Activated CD4-positive, alpha-beta T cell treated with anti-CD3 and anti-CD28 coated beads, Interleukin-2, amount 10 ng/mL, durations not matched to agents 7 days and 5 days (primary cell): ENCODE measurements at regions not wholly inside any gene's neighbourhood (a gene's known extent, or its start where the extent isn't known, plus 50 kb on each side); places are given as distances from the start of the nearest gene placed in this dataset.
"Not testable (repeated sequence)": the region's sequence is repeated elsewhere in the genome, so short reads cannot be mapped to it uniquely, and the experiment has no call there.

Experiments
- CTCF ChIA-PET: fragments of 350-600 bp; sonication (Branson Sonifier 250); formaldehyde crosslinking; loops from one replicate; lab custom pipeline; 2021; ENCODE audit warnings: antibody characterized with exemption; lab: Charles Lee
- POLR2A ChIA-PET: fragments of 350-600 bp; sonication (Branson Sonifier 250); formaldehyde crosslinking; loops from one replicate; lab custom pipeline; 2021; ENCODE audit warnings: antibody characterized with exemption; lab: Charles Lee
- DNase-seq: peaks from one replicate; pipeline ENCODE4 v3.0.0-alpha.2; 2020
- H3K27ac Mint-ChIP-seq: one replicate; pipeline ENCODE4 v1.8.0; 2021; ENCODE audit warnings: mild to moderate bottlenecking, moderate library complexity, mixed read lengths
- H3K27me3 Mint-ChIP-seq: one replicate; pipeline ENCODE4 v1.8.0; 2021; ENCODE audit warnings: mixed read lengths
- H3K36me3 Mint-ChIP-seq: one replicate; pipeline ENCODE4 v1.8.0; 2021; ENCODE audit warnings: low read depth, mixed read lengths
- H3K4me1 Mint-ChIP-seq: one replicate; pipeline ENCODE4 v1.8.0; 2021; ENCODE audit warnings: mixed read lengths
- H3K4me3 Mint-ChIP-seq: one replicate; pipeline ENCODE4 v1.8.0; 2021; ENCODE audit warnings: mild to moderate bottlenecking, moderate library complexity, mixed read lengths
- H3K9me3 Mint-ChIP-seq: one replicate; pipeline ENCODE4 v1.8.0; 2021; ENCODE audit warnings: mixed read lengths

- no peak for DNase-seq
- Mint-ChIP-seq H3K4me1 (peaks cover 15% of the 10 kb centered on the region), H3K27ac (no peak overlapping the region), H3K36me3 (no peaks in the 10 kb centered on the region), H3K27me3 (no peaks in the 10 kb centered on the region), H3K4me3 (no peak overlapping the region), H3K9me3 (no peaks in the 10 kb centered on the region)
- POLR2A ChIA-PET = no interaction called here
- CTCF ChIA-PET = interaction anchor here (1.7 kb wide), 1 partner anchor 11 kb away, joined by 3 read pairs; no protein-coding TSS in a partner anchor
Observed at GRCh38 chrX:42396136-42396535, 381.8 kb downstream of the PPP1R2C start.

- Mint-ChIP-seq H3K4me1 (no peaks in the 10 kb centered on the region), H3K36me3 (no peaks in the 10 kb centered on the region), H3K4me3 (no peak overlapping the region), H3K27ac (no peak overlapping the region), H3K9me3 (no peaks in the 10 kb centered on the region), H3K27me3 (no peaks in the 10 kb centered on the region)
- ChIA-PET POLR2A (no interaction called here), CTCF (interaction anchor here (1.6 kb wide), 1 partner anchor 9 kb away, joined by 3 read pairs; no protein-coding TSS in a partner anchor)
- no peak for DNase-seq
Observed at GRCh38 chrX:42392846-42393245, 385.1 kb downstream of the PPP1R2C start.

- no peaks in the 10 kb centered on the region for H3K9me3 Mint-ChIP-seq
- H3K36me3 Mint-ChIP-seq = no peaks in the 10 kb centered on the region
- H3K27ac Mint-ChIP-seq = no peak overlapping the region
- CTCF ChIA-PET = no interaction called here
- H3K27me3 Mint-ChIP-seq = no peaks in the 10 kb centered on the region
- no peak for DNase-seq
- H3K4me3 Mint-ChIP-seq = no peak overlapping the region
- POLR2A ChIA-PET = no interaction called here
- no peaks in the 10 kb centered on the region for H3K4me1 Mint-ChIP-seq
Observed at GRCh38 chrX:42386681-42387080, 391.3 kb downstream of the PPP1R2C start.

- no peak for DNase-seq
- CTCF ChIA-PET = interaction anchor here (0.8 to 1.4 kb wide), 3 partner anchors 10 to 29 kb away, joined by 3 to 5 read pairs (median 3); no protein-coding TSS in a partner anchor
- no peak overlapping the region for H3K27ac Mint-ChIP-seq
- no peaks in the 10 kb centered on the region for H3K4me1 Mint-ChIP-seq
- H3K27me3 Mint-ChIP-seq = no peaks in the 10 kb centered on the region
- no peaks in the 10 kb centered on the region for H3K36me3 Mint-ChIP-seq
- no peaks in the 10 kb centered on the region for H3K9me3 Mint-ChIP-seq
- POLR2A ChIA-PET = no interaction called here
- H3K4me3 Mint-ChIP-seq = no peak overlapping the region
Observed at GRCh38 chrX:42385730-42386129, 392.2 kb downstream of the PPP1R2C start.

GRCh38 chrX:42384956-42385355 is 393.0 kb downstream of the PPP1R2C start:
- no peaks in the 10 kb centered on the region for H3K9me3 Mint-ChIP-seq
- H3K4me1 Mint-ChIP-seq = no peaks in the 10 kb centered on the region
- no peak for DNase-seq
- no peak overlapping the region for H3K27ac Mint-ChIP-seq
- POLR2A ChIA-PET = no interaction called here
- CTCF ChIA-PET = interaction anchor here (0.9 to 1.6 kb wide), 3 partner anchors 9 to 71 kb away, joined by 3 to 5 read pairs (median 4); no protein-coding TSS in a partner anchor
- no peak overlapping the region for H3K4me3 Mint-ChIP-seq
- H3K27me3 Mint-ChIP-seq = no peaks in the 10 kb centered on the region
- H3K36me3 Mint-ChIP-seq = no peaks in the 10 kb centered on the region

GRCh38 chrX:42378857-42379256 is 399.1 kb downstream of the PPP1R2C start:
- DNase-seq = no peak
- H3K4me3 Mint-ChIP-seq = no peak overlapping the region
- no peaks in the 10 kb centered on the region for H3K36me3 Mint-ChIP-seq
- no peak overlapping the region for H3K27ac Mint-ChIP-seq
- CTCF ChIA-PET = no interaction called here
- H3K9me3 Mint-ChIP-seq = no peaks in the 10 kb centered on the region
- POLR2A ChIA-PET = no interaction called here
- no peaks in the 10 kb centered on the region for H3K4me1 Mint-ChIP-seq
- H3K27me3 Mint-ChIP-seq = no peaks in the 10 kb centered on the region

GRCh38 chrX:42375086-42375485 is 402.9 kb downstream of the PPP1R2C start:
- H3K36me3 Mint-ChIP-seq = no peaks in the 10 kb centered on the region
- no peaks in the 10 kb centered on the region for H3K9me3 Mint-ChIP-seq
- ChIA-PET POLR2A (no interaction called here), CTCF (interaction anchor here (1.1 to 2.2 kb wide), 2 partner anchors 9 to 10 kb away, joined by 4 to 5 read pairs; no protein-coding TSS in a partner anchor)
- H3K4me1 Mint-ChIP-seq = no peaks in the 10 kb centered on the region
- H3K27me3 Mint-ChIP-seq = no peaks in the 10 kb centered on the region
- DNase-seq = no peak
- H3K4me3 Mint-ChIP-seq = no peak overlapping the region
- no peak overlapping the region for H3K27ac Mint-ChIP-seq

GRCh38 chrX:42366181-42366580 is 411.8 kb downstream of the PPP1R2C start:
- POLR2A ChIA-PET = no interaction called here
- DNase-seq = no peak
- CTCF ChIA-PET = no interaction called here
- Mint-ChIP-seq H3K27me3 (no peaks in the 10 kb centered on the region), H3K27ac (no peak overlapping the region), H3K4me1 (no peaks in the 10 kb centered on the region), H3K4me3 (no peak overlapping the region), H3K9me3 (no peaks in the 10 kb centered on the region), H3K36me3 (no peaks in the 10 kb centered on the region)

GRCh38 chrX:42362219-42362618 is 415.7 kb downstream of the PPP1R2C start:
- Mint-ChIP-seq H3K27me3 (no peaks in the 10 kb centered on the region), H3K27ac (no peak overlapping the region), H3K36me3 (no peaks in the 10 kb centered on the region), H3K9me3 (no peaks in the 10 kb centered on the region), H3K4me1 (no peaks in the 10 kb centered on the region), H3K4me3 (no peak overlapping the region)
- POLR2A ChIA-PET = no interaction called here
- CTCF ChIA-PET = no interaction called here
- DNase-seq = no peak

GRCh38 chrX:42342981-42343380 is 419.6 kb upstream of the CASK start:
- DNase-seq, H3K27me3 Mint-ChIP-seq, H3K4me3 Mint-ChIP-seq, H3K4me1 Mint-ChIP-seq, H3K36me3 Mint-ChIP-seq, CTCF ChIA-PET, H3K27ac Mint-ChIP-seq, POLR2A ChIA-PET, H3K9me3 Mint-ChIP-seq: not testable (repeated sequence)
